ENCODE measurements at regions not wholly inside any gene's neighbourhood (a gene's known extent, or its start where the extent isn't known, plus 50 kb on each side); places are given as distances from the start of the nearest gene placed in this dataset.

- TF ChIP-seq FOXP2 (optimal IDR thresholded peaks at IDR 0.05; ENCODE audit: borderline replicate concordance, extremely low read depth, extremely low read length, insufficient read depth) (no peak), POLR2AphosphoS5 (IDR thresholded peaks at IDR 0.05; ENCODE audit: low read depth, low read length) (0 out of 2 replicates have a peak, but pooled peaks have one; percentile 39), REST (IDR thresholded peaks at IDR 0.05; ENCODE audit: insufficient read depth in 1 of 2, low read depth in 2 of 2, low read length in 2 of 2) (peak in 1 of 2 experiments; percentile 55; a peak in 1 of 4 replicates), TAF1 (IDR thresholded peaks at IDR 0.05; ENCODE audit: borderline replicate concordance, insufficient read depth, low read length) (peak; percentile 44; the same call in 1 of the 2 replicates)
These were observed 96.7 kb upstream of the BACH2 start for GRCh38 chr6:90393232-90393884.

Measured in PFSK-1 (cell line).